Natural killer cell treated with Interleukin-12 subunit alpha and Interleukin-12 subunit beta and Interleukin-15 and Interleukin-18, amount 100 ng/mL, for 72 hours (primary cell): ENCODE measurements at regions not wholly inside any gene's neighbourhood (a gene's known extent, or its start where the extent isn't known, plus 50 kb on each side); places are given as distances from the start of the nearest gene placed in this dataset.

ENCODE experiments used
- ATAC-seq, 2 donors: fragments of 150-1000 bp; cut with Tn5 transposase in 1 of 2; sonication (Bioruptor Pico), chemical (Tn5 transposase) in 1 of 2; 2 replicates each; pipeline ENCODE4 v1.10.0; 2021
- DNase-seq: peaks from one replicate; pipeline ENCODE4 v3.0.0; 2022; ENCODE audit warnings: low spot score
- H3K27ac Mint-ChIP-seq, 2 donors: 1 replicate in 1 of 2; 2 replicates in 1 of 2; pipeline ENCODE4 v1.8.0; 2022; ENCODE audit warnings: mixed read lengths in 2 of 2, mild to moderate bottlenecking in 1 of 2, moderate library complexity in 1 of 2
- H3K27me3 Mint-ChIP-seq, 2 donors: 1 replicate in 1 of 2; 2 replicates in 1 of 2; pipeline ENCODE4 v1.8.0; 2022; ENCODE audit warnings: mixed read lengths in 2 of 2
- H3K36me3 Mint-ChIP-seq: one replicate; pipeline ENCODE4 v1.8.0; 2022; ENCODE audit warnings: mixed read lengths
- H3K4me1 Mint-ChIP-seq, 2 donors: 1 replicate in 1 of 2; 2 replicates in 1 of 2; pipeline ENCODE4 v1.8.0; 2022; ENCODE audit warnings: low read depth in 2 of 2, mixed read lengths in 2 of 2, mild to moderate bottlenecking in 1 of 2
- H3K4me3 Mint-ChIP-seq: one replicate; pipeline ENCODE4 v1.8.0; 2022; ENCODE audit warnings: mixed read lengths
- H3K9me3 Mint-ChIP-seq: 2 replicates; pipeline ENCODE4 v1.8.0; 2022; ENCODE audit warnings: mixed read lengths

DNA sequence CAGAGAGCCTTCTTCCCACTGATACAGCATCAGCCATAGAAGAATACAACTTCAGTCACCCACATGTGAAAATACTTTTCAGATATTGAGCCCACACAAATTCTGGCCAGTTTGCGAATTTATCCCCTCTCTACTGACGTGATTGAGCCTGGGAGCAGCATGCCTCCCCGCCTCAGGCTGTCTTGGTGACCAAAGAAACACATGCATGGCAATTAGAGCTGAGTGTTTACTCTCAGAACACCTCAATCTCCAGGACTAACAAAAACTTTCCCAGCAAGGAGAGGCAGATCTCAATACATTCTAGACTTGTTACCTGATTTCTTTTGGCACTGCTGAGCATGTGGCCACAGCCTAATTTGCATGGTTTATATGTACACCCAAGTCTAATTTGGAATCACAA lies 122.5 kb downstream of the TMEM26 start:
- Mint-ChIP-seq H3K27ac (no peak overlapping the region), H3K27me3 (peaks cover 0 to 6% of the 10 kb centered on the region in 2 donors), H3K4me1 (no peaks in the 10 kb centered on the region), H3K36me3 (peaks cover 6% of the 10 kb centered on the region), H3K9me3 (peaks cover 6% of the 10 kb centered on the region), H3K4me3 (no peak overlapping the region)
- ATAC-seq (no peak), DNase-seq (no peak)

DNA sequence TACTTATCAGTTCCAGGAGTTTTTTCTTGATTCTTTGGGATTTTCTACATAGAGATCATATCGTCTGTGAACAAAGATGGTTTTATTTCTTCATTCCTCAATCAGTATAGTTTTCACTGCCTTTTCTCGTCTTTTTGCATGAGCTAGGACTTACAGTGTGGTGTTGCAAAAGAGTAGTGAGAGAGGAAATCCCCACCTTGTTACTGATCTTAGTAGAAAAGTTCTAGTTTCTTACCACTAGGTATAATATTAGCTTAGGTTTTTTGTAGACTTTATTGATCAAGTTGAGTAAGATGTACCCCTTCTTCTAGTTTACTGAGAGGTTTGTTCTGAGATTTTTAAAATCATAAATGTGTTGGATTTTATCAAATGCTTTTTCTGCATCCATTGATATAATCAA lies 123.3 kb downstream of the TMEM26 start:
- DNase-seq (no peak), ATAC-seq (no peak)
- peaks cover 6 to 10% of the 10 kb centered on the region in 2 donors for H3K27me3 Mint-ChIP-seq
- H3K27ac Mint-ChIP-seq: no peak overlapping the region
- H3K4me3 Mint-ChIP-seq: no peak overlapping the region
- H3K9me3 Mint-ChIP-seq: peaks cover 6% of the 10 kb centered on the region
- peaks cover 6% of the 10 kb centered on the region for H3K36me3 Mint-ChIP-seq
- H3K4me1 Mint-ChIP-seq: no peaks in the 10 kb centered on the region

DNA sequence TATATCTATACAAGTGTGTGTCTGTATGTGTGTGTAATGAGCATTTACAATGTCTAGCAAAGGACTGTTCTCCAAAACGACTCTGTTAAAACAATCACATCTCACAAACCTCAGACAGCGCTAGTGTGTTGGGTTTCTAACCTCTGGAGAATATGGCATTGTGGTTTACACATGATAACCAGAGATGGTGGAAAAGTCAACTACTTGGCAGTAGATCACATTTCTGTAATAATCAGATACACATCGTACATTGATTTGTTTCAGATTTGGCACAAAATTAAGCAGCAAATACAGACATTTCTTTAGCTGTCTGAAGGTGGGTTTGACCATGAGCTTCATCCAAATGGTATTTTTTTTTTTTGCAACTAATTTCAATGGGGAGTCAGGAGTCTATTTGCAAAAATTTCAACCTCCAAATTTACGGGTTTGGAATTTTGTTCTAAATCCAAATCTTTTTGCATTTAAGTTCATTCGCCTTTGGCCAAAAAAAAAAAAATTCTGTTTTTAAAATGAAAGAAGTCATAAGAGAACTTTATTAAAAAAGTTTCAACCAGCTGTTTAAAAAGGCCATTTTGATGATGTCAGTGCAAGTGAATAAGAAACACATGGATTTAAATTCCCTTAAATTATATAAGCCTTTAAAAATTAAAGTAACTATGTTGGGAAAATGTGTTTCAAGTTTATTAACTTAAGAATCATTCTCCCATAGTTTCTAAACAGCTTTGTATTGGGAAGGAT lies 127.8 kb downstream of the TMEM26 start:
- Mint-ChIP-seq H3K36me3 (peaks cover 6% of the 10 kb centered on the region), H3K4me1 (no peaks in the 10 kb centered on the region), H3K27me3 (peaks cover 10 to 15% of the 10 kb centered on the region in 2 donors), H3K27ac (no peak overlapping the region), H3K4me3 (no peak overlapping the region), H3K9me3 (peaks cover 6% of the 10 kb centered on the region)
- no peak for DNase-seq
- ATAC-seq: no peak

- Mint-ChIP-seq H3K27ac (no peak overlapping the region), H3K9me3 (peaks cover 3% of the 10 kb centered on the region), H3K4me3 (no peak overlapping the region), H3K36me3 (no peaks in the 10 kb centered on the region), H3K4me1 (no peaks in the 10 kb centered on the region), H3K27me3 (peaks cover 10 to 13% of the 10 kb centered on the region in 2 donors)
- ATAC-seq (no peak), DNase-seq (no peak)
These were observed 129.5 kb downstream of the TMEM26 start for GRCh38 chr10:61323726-61324125.

DNA sequence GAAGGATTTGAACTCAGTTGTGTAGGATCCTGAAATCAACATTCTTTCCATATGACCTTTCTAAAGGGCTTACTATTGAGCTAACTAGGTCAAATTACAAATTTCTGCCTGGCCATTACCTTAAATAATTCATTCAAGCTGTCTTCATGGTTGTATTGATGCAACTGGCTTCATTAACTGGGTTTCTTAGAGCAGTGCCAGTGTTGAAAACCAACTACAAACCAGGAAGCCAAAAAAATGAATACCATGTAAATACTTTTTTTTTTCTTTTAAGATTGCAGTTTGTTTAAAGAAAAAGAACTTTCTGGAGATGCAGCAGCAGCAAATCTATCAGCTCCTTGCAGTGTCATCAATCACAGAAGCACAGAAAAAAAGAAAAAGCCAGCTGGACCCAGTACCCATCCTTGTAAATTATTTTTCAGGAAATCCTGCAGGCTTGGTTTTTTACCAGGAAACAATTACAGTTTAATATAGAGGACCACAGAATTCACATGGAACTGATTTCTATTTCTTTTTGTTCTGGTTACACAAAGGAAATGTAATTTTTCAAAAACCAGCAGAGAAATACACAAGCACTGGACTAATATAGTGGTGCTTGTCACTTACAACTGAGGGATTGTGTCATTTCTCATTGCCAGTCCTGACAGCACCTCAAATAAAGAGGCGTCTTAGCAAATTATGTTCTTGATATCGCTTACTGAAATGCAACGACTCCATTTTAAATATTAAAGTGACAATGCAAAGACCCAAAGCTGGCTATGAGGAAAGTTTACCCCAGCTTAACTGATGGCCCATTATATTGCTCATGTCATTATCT lies 131.9 kb downstream of the TMEM26 start:
- Mint-ChIP-seq H3K4me3 (no peak overlapping the region), H3K4me1 (no peaks in the 10 kb centered on the region), H3K36me3 (no peaks in the 10 kb centered on the region), H3K27ac (no peak overlapping the region), H3K27me3 (peaks cover 8 to 10% of the 10 kb centered on the region in 2 donors), H3K9me3 (no peaks in the 10 kb centered on the region)
- DNase-seq (no peak), ATAC-seq (no peak)

GRCh38 chr10:61320257-61320587 lies 133.0 kb downstream of the TMEM26 start:
- ATAC-seq (no peak), DNase-seq (no peak)
- no peak overlapping the region for H3K4me3 Mint-ChIP-seq
- H3K27me3 Mint-ChIP-seq: peaks cover 7% of the 10 kb centered on the region in 2 donors
- H3K27ac Mint-ChIP-seq: no peak overlapping the region
- no peaks in the 10 kb centered on the region for H3K36me3 Mint-ChIP-seq
- H3K4me1 Mint-ChIP-seq: peaks cover 0 to 3% of the 10 kb centered on the region in 2 donors
- H3K9me3 Mint-ChIP-seq: no peaks in the 10 kb centered on the region

- H3K27me3 Mint-ChIP-seq: peaks cover 1 to 3% of the 10 kb centered on the region in 2 donors
- no peak overlapping the region for H3K4me3 Mint-ChIP-seq
- H3K9me3 Mint-ChIP-seq: no peaks in the 10 kb centered on the region
- H3K4me1 Mint-ChIP-seq: peaks cover 1 to 5% of the 10 kb centered on the region in 2 donors
- ATAC-seq (no peak), DNase-seq (no peak)
- no peaks in the 10 kb centered on the region for H3K36me3 Mint-ChIP-seq
- H3K27ac Mint-ChIP-seq: no peak overlapping the region
These were observed 133.6 kb downstream of the TMEM26 start for GRCh38 chr10:61319386-61320256.

DNA sequence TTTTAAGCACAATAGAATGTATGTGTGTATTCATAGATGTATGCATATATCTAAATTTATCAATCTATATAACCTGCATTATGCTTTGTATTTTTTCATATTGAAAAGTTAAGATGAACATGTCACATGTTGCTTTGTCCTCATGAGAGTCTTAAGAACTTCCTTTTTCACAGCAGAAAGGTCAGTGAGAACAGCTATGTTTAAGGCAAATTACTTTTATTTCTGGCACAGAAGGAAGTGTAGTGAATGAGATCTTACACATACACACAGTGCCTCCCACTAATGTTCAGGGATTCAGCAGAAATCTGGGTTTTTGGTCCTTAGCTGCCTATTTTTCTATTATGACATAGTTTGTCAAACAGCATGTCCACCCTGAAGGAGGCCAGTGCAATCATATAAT lies 134.8 kb downstream of the TMEM26 start:
- DNase-seq (no peak), ATAC-seq (no peak)
- H3K4me1 Mint-ChIP-seq: peaks cover 11 to 13% of the 10 kb centered on the region in 2 donors
- H3K9me3 Mint-ChIP-seq: no peaks in the 10 kb centered on the region
- peaks cover 0 to 3% of the 10 kb centered on the region in 2 donors for H3K27me3 Mint-ChIP-seq
- no peak overlapping the region for H3K4me3 Mint-ChIP-seq
- H3K27ac Mint-ChIP-seq: no peak overlapping the region
- H3K36me3 Mint-ChIP-seq: no peaks in the 10 kb centered on the region

DNA sequence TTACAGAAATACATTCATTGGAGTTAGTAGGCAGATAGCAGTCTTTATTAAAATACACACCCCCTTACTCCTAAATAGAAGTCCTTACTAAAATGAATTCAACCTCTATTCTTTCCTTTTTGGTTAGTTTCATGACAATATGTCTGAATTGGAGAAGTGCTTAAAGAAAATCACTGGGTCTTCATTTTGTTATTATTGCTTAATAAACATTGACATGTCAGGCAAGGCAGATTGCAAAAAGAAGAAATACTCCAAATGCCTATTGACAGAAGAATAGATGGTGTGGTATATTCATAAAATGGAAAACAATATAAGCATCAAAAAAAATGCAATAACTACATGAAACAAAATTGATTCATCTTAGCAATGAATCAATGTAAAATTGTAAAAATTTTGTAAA lies 135.5 kb downstream of the TMEM26 start:
- H3K36me3 Mint-ChIP-seq: no peaks in the 10 kb centered on the region
- peaks cover 0 to 2% of the 10 kb centered on the region in 2 donors for H3K27me3 Mint-ChIP-seq
- H3K27ac Mint-ChIP-seq: no peak overlapping the region
- peaks cover 15 to 16% of the 10 kb centered on the region in 2 donors for H3K4me1 Mint-ChIP-seq
- ATAC-seq (no peak), DNase-seq (no peak)
- no peaks in the 10 kb centered on the region for H3K9me3 Mint-ChIP-seq
- H3K4me3 Mint-ChIP-seq: no peak overlapping the region

- no peaks in the 10 kb centered on the region for H3K27me3 Mint-ChIP-seq
- H3K9me3 Mint-ChIP-seq: no peaks in the 10 kb centered on the region
- H3K27ac Mint-ChIP-seq: no peak overlapping the region
- no peak for ATAC-seq
- no peak for DNase-seq
- H3K4me3 Mint-ChIP-seq: no peak overlapping the region
- no peaks in the 10 kb centered on the region for H3K36me3 Mint-ChIP-seq
- peaks cover 15 to 16% of the 10 kb centered on the region in 2 donors for H3K4me1 Mint-ChIP-seq
These were observed 136.4 kb downstream of the TMEM26 start for GRCh38 chr10:61316676-61317265.

- H3K4me1 Mint-ChIP-seq: peaks cover 15 to 16% of the 10 kb centered on the region in 2 donors
- no peaks in the 10 kb centered on the region for H3K9me3 Mint-ChIP-seq
- ATAC-seq (no peak), DNase-seq (no peak)
- no peak overlapping the region for H3K4me3 Mint-ChIP-seq
- H3K27ac Mint-ChIP-seq: no peak overlapping the region
- H3K36me3 Mint-ChIP-seq: no peaks in the 10 kb centered on the region
- no peaks in the 10 kb centered on the region for H3K27me3 Mint-ChIP-seq
These were observed 138.9 kb downstream of the TMEM26 start for GRCh38 chr10:61314273-61314672.

DNA sequence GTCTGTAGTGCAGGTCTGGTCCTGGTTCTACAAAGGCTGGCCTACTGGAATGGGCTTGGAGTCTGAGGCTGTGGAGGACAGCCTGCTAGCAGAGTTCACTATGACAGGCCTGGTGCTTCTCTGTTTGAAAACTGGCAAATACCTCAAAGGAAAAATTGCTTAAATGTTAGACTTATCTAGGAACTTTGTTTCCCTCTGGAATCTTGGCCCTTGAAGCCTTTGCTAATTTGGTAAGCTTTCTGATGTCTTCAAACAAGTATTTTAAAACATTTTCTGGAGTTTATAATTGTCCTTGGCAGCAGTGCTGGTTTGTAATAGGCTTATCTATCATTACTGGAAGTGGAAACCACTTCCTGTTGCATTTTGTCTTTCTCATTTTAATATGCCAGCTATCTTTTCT lies 139.7 kb downstream of the TMEM26 start:
- Mint-ChIP-seq H3K4me1 (peaks cover 15 to 16% of the 10 kb centered on the region in 2 donors), H3K9me3 (no peaks in the 10 kb centered on the region), H3K27me3 (no peaks in the 10 kb centered on the region), H3K4me3 (peak overlapping the region; percentile 11), H3K36me3 (no peaks in the 10 kb centered on the region), H3K27ac (peak overlapping the region in 1 of 2 donors; percentile 39)
- ATAC-seq (no peak), DNase-seq (no peak)

DNA sequence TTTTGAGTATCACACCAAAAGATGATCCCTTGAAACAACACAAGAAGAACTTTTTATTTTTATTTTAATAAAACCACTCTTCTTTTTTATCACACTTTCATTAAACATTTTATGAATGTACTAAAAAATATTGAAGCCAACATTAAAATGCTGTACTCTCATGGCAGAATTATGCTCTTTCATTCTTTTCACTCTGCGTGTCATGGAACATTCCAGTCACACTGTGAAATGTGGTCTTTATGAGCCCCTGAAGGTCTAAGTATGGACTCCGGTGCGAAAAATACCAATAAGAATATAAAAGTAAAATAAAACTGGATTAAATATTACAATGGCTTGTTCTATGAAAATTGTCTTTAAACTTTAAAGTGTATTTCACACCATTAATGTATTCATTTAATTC lies 148.4 kb downstream of the TMEM26 start:
- H3K4me1 Mint-ChIP-seq: no peaks in the 10 kb centered on the region
- H3K4me3 Mint-ChIP-seq: no peak overlapping the region
- ATAC-seq: no peak
- no peaks in the 10 kb centered on the region for H3K36me3 Mint-ChIP-seq
- DNase-seq: no peak
- H3K27ac Mint-ChIP-seq: no peak overlapping the region
- H3K9me3 Mint-ChIP-seq: no peaks in the 10 kb centered on the region
- peaks cover 0 to 2% of the 10 kb centered on the region in 2 donors for H3K27me3 Mint-ChIP-seq
